ENCODE measurements at regions not wholly inside any gene's neighbourhood (a gene's known extent, or its start where the extent isn't known, plus 50 kb on each side); places are given as distances from the start of the nearest gene placed in this dataset.

GRCh38 chr20:12886618-12887363 lies 122.0 kb upstream of the SPTLC3 start:
- TF ChIP-seq EZH2phosphoT487 (conservative IDR thresholded peaks at IDR 0.05; ENCODE audit: low read length) (no peak), CTCF (IDR thresholded peaks at IDR 0.05; ENCODE audit: insufficient read depth, low read length, poor library complexity, severe bottlenecking) (no peak)
